ENCODE measurements at regions not wholly inside any gene's neighbourhood (a gene's known extent, or its start where the extent isn't known, plus 50 kb on each side); places are given as distances from the start of the nearest gene placed in this dataset.

DNA sequence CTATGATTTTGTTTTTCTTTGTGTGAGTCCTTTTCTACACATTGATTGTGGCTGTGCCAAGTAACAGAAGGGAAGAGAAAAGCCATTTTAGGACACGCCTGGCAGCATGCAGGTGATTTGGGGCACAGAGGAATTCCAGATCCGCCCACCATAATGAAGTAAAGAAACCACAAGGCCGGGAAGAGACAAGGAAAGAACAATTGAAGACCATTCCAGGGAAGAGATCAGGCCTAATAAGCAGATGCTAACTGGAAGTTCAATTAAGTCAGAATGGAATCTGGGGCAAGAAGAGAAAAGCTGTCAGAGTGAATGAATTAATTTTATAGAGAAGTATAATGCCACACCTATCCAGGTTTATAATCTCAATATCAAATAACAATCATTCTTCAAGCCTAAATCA, 110.2 kb upstream of the ISL1 start:
- H3K27ac ChIP-seq: no peak overlapping the region
- no peak for DNase-seq (ENCODE audit: low spot score)
- TF ChIP-seq, protein P1, sequence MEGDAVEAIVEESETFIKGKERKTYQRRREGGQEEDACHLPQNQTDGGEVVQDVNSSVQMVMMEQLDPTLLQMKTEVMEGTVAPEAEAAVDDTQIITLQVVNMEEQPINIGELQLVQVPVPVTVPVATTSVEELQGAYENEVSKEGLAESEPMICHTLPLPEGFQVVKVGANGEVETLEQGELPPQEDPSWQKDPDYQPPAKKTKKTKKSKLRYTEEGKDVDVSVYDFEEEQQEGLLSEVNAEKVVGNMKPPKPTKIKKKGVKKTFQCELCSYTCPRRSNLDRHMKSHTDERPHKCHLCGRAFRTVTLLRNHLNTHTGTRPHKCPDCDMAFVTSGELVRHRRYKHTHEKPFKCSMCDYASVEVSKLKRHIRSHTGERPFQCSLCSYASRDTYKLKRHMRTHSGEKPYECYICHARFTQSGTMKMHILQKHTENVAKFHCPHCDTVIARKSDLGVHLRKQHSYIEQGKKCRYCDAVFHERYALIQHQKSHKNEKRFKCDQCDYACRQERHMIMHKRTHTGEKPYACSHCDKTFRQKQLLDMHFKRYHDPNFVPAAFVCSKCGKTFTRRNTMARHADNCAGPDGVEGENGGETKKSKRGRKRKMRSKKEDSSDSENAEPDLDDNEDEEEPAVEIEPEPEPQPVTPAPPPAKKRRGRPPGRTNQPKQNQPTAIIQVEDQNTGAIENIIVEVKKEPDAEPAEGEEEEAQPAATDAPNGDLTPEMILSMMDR (IDR thresholded peaks at IDR 0.05): no peak
- no peak overlapping the region for H3K4me3 ChIP-seq

DNA sequence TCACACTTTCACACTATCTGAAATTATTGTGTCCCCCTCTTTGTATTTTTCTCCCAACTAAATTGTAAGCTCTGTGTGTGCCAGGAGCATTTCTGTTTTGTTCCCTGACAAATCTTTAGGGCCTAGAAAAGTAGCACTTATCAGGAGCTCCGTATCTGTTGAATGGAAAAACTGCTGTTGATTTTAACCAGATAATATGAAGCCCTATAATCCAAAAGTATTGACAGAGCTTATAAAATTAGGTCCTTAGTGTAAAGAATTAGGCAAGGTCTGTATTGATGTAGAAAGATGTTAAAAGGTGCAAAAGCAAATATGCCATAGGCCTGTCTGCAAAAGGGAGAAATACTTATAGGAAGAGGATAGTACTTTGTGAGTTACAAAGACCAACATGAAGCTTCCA, 109.4 kb upstream of the ISL1 start:
- no peak for DNase-seq (ENCODE audit: low spot score)
- no peak overlapping the region for H3K4me3 ChIP-seq
- TF ChIP-seq, protein P1 (IDR thresholded peaks at IDR 0.05): no peak

DNA sequence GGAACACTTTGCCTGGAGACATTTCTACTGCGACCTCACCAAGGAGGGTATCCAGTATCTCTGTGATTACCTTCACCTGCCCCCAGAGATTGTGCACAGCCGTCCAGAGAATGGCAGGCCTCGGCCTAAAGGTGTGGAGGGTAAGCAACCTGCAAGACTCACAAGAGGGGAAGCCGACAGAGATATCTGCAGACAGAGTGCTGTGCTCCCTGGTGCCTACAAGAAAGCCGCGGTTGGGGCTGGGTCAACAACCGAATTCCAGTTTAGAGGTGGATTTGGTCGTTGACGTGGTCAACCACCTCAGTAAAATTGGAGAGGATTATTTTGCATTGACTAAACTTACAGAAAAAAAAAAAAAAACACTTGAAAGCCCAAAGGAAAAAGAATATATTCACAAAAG, 107.8 kb upstream of the ISL1 start:
- TF ChIP-seq, protein P1 (IDR thresholded peaks at IDR 0.05): no peak
- Histone ChIP-seq H3K4me3 (no peak overlapping the region), H3K27ac (no peak overlapping the region)
- no peak for DNase-seq (ENCODE audit: low spot score)

More for the DNA sequence above, 109.4 kb upstream of the ISL1 start:
- no peak overlapping the region for H3K27ac ChIP-seq

DNA sequence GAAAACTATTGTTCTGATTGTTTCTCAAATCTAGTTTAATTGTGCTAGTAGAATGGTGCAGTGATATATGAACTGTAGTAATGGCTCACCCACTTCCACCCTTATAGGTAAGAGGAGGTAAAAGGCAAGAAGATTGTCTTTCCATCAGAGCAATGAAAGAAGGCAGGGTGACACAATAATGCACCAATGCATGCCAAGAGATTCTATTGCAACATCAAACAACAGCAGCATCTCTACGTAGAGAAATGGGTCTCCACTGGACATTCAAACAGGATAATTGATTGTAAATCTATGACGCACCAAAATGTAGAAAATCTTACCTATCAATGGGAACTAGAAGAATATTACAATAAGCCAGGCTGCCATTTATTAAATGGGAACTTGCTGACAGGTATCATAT, 107.0 kb upstream of the ISL1 start:
- Histone ChIP-seq H3K27ac (no peak overlapping the region), H3K4me3 (no peak overlapping the region)
- TF ChIP-seq, protein P1 (IDR thresholded peaks at IDR 0.05): no peak
- no peak for DNase-seq (ENCODE audit: low spot score)

DNA sequence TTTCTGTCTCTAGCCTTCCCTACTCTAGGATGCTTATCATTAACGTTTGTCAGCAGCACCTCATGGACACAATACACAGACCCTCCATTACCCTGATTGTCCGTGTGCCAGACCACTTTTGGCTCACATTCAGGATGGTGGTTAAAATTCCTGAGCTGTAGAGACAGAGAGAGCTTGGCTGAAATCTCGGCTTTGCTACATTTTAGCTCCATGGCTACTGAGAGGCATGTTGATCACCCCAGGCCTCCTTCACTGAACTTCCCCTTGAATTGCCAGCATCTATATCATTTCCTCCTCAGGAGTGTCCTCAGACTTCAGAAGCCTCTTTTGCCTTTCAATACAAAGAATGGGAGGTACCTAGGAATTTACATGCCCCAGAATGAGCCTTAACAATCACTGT, 104.7 kb upstream of the ISL1 start:
- no peak overlapping the region for H3K4me3 ChIP-seq
- H3K27ac ChIP-seq: no peak overlapping the region
- DNase-seq (ENCODE audit: low spot score): no peak
- TF ChIP-seq, protein P1 (IDR thresholded peaks at IDR 0.05): no peak

DNA sequence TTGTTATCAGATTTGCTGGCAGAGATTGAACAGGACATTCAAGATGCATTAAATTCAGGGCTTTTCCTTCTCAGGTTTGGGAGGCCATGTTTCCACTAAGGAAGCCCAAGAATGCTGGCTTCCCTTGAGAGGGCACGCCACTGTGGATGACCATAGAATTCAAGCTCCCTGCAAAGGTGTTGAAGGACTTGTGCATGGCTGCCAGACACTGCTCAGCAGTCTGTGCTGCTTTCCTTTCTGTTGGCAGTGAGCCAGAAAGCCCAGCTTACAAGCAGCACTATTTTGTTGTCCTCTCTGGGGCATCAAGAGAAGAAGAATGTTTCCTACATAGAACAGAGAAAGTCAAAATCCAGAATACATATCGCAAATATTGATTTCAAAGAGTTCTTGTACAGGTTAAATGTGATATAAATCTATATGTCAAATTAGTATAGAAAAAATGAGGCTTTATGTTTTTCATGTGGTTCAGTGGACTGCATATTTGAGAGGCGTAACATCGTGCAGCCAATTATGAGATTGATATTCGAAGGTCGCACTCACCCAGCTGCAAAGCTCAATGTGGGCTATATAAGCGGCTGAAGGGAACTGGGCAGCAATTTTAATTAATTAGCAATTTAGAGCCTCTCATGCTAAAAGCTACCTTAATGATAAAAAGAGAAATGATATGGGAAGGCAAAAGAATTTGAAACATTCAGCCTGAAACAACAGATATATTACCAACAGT, 103.1 kb upstream of the ISL1 start:
- Histone ChIP-seq H3K27ac (no peak overlapping the region), H3K4me3 (no peak overlapping the region)
- TF ChIP-seq, protein P1 (IDR thresholded peaks at IDR 0.05): no peak
- no peak for DNase-seq (ENCODE audit: low spot score)

DNA sequence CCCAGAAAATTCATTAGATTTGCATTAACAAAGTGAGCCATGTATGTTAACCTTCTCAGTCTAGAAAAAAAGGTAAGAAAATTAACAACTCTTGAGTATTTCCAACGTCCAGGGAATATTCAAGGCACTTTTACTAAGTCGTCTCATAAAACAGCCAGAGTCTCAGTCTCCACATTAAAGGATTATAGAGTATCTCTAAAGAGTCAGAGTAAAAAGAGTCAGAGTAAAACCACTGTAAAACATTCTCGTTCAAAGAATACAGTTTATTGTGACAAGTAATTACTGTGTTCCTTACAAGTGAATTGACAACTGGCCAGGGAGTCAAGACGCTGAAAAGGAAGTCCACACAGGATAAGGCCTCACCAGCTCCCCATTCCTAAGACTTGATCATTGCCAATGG, 97.2 kb upstream of the ISL1 start:
- Histone ChIP-seq H3K4me3 (no peak overlapping the region), H3K27ac (no peak overlapping the region)
- TF ChIP-seq, protein P1 (IDR thresholded peaks at IDR 0.05): no peak
- no peak for DNase-seq (ENCODE audit: low spot score)
